ENCODE measurements at regions not wholly inside any gene's neighbourhood (a gene's known extent, or its start where the extent isn't known, plus 50 kb on each side); places are given as distances from the start of the nearest gene placed in this dataset.

GRCh38 chr1:5491207-5491904, 500.9 kb downstream of the NPHP4 start:
- no peak for DNase-seq (ENCODE audit: low spot score)
- H3K27ac ChIP-seq = no peak overlapping the region
- H3K4me3 ChIP-seq = no peak overlapping the region
- TF ChIP-seq CTCF (IDR thresholded peaks at IDR 0.05) = no peak

- DNase-seq (ENCODE audit: low spot score) = no peak
Measured at GRCh38 chr1:5490635-5491034, 501.6 kb downstream of the NPHP4 start.

GRCh38 chr1:5488448-5488847, 503.8 kb downstream of the NPHP4 start:
- no peak for TF ChIP-seq CTCF (IDR thresholded peaks at IDR 0.05)
- Histone ChIP-seq H3K27ac (no peak overlapping the region), H3K4me3 (no peak overlapping the region)
- no peak for DNase-seq (ENCODE audit: low spot score)

More at GRCh38 chr1:5490635-5491034, 501.6 kb downstream of the NPHP4 start:
- no peak overlapping the region for H3K4me3 ChIP-seq
- no peak for TF ChIP-seq CTCF (IDR thresholded peaks at IDR 0.05)
- no peak overlapping the region for H3K27ac ChIP-seq

GRCh38 chr1:5485968-5486696, 506.1 kb downstream of the NPHP4 start:
- TF ChIP-seq CTCF (IDR thresholded peaks at IDR 0.05) = no peak
- DNase-seq (ENCODE audit: low spot score) = no peak
- Histone ChIP-seq H3K4me3 (no peak overlapping the region), H3K27ac (no peak overlapping the region)

- H3K27ac ChIP-seq = no peak overlapping the region
- DNase-seq (ENCODE audit: low spot score) = no peak
- H3K4me3 ChIP-seq = no peak overlapping the region
- no peak for TF ChIP-seq CTCF (IDR thresholded peaks at IDR 0.05)
Measured at GRCh38 chr1:5485436-5485835, 506.8 kb downstream of the NPHP4 start.

GRCh38 chr1:5484451-5485165, 507.6 kb downstream of the NPHP4 start:
- no peak for DNase-seq (ENCODE audit: low spot score)
- no peak for TF ChIP-seq CTCF (IDR thresholded peaks at IDR 0.05)

More at GRCh38 chr1:5484451-5485165, 507.6 kb downstream of the NPHP4 start:
- Histone ChIP-seq H3K27ac (no peak overlapping the region), H3K4me3 (no peak overlapping the region)
